HepG2 (cell line): ENCODE measurements at regions not wholly inside any gene's neighbourhood (a gene's known extent, or its start where the extent isn't known, plus 50 kb on each side); places are given as distances from the start of the nearest gene placed in this dataset.

Experiments used
- ATAC-seq: fragments of 200-7000 bp; cut with Tn5 transposase; 3 replicates; pipeline ENCODE4 v1.9.1; 2020; ENCODE audit warnings: mild to moderate bottlenecking, moderate library complexity
- BruUV-seq: library from RNA; stranded (reverse); fragments of 400-500 nt; replicated peaks from 2 replicates; lab custom pipeline; 2021; lab: Mats Ljungman, UMichigan
- CTCF ChIA-PET: fragments of 300-600 bp; formaldehyde crosslinking; extraction: SDS; loops from one replicate; lab custom pipeline; 2021; ENCODE audit warnings: low total read pairs, inconsistent platforms, low intra/inter-chr PET ratio; lab: Yijun Ruan, JAX
- POLR2A ChIA-PET: fragments of 350-600 bp; sonication (Branson Sonifier 250); formaldehyde crosslinking; loops from one replicate; lab custom pipeline; 2020; ENCODE audit warnings: antibody characterized with exemption, inconsistent platforms; lab: Yijun Ruan, JAX
- DNase-seq: peaks from one replicate; pipeline ENCODE4 v3.0.0-alpha.2; 2015; ENCODE audit warnings: low spot score
- FAIRE-seq: peaks from 3 replicates; lab custom pipeline; 2011; peaks lifted over from hg19 to GRCh38; lab: Jason Lieb, UNC
- H2AFZ ChIP-seq: one replicate; pipeline ENCODE4 v1.6.1; 2011; ENCODE audit warnings: low read length, inconsistent platforms
- H3K27ac ChIP-seq: fragments of 300-600 bp; 3 replicates; pipeline ENCODE4 v1.8.0; 2011; ENCODE audit warnings: mixed run types, mild to moderate bottlenecking, mixed read lengths, low read length, inconsistent platforms; ENCODE audit not compliant: insufficient read depth; ENCODE audit errors: extremely low read length
- H3K27me3 ChIP-seq, 2 experiments: fragments of 200-600 bp in 1 of 2; 2 replicates in 1 of 2; 3 replicates in 1 of 2; pipeline versions ENCODE4 v1.6.0 to v1.8.0; 2011; ENCODE audit warnings: low read length in 2 of 2, mild to moderate bottlenecking in 2 of 2, moderate library complexity in 2 of 2, inconsistent platforms in 1 of 2; ENCODE audit not compliant: insufficient read depth in 2 of 2, control insufficient read depth in 1 of 2
- H3K36me3 ChIP-seq, 2 experiments: fragments of 200-600 bp in 1 of 2; replicated peaks in 1 of 2; 2 replicates in 1 of 2; 3 replicates in 1 of 2; pipeline versions ENCODE4 v1.5.1 to v1.8.0; 2011; ENCODE audit warnings: low read length in 2 of 2, inconsistent platforms in 1 of 2; ENCODE audit not compliant: insufficient read depth in 2 of 2, control insufficient read depth in 1 of 2
- H3K4me1 ChIP-seq: 2 replicates; pipeline ENCODE4 v1.5.1; 2012; ENCODE audit warnings: low read length, inconsistent platforms; ENCODE audit not compliant: insufficient read depth
- H3K4me2 ChIP-seq: 2 replicates; pipeline ENCODE4 v1.6.0; 2011; ENCODE audit warnings: low read depth, low read length, inconsistent platforms
- H3K4me3 ChIP-seq, 3 experiments: fragments of 200-600 bp in 1 of 3; sonication (generic), shearing (Covaris generic) in 1 of 3; replicated peaks in 1 of 3; 2 replicates each; pipeline ENCODE4 v1.5.1; 2011 to 2016; ENCODE audit warnings: low read length in 3 of 3, inconsistent platforms in 2 of 3, low read depth in 2 of 3, mild to moderate bottlenecking in 2 of 3, control low read depth in 1 of 3, mixed read lengths in 1 of 3; ENCODE audit not compliant: insufficient read depth in 1 of 3
- H3K79me2 ChIP-seq: one replicate; pipeline ENCODE4 v1.6.1; 2011; ENCODE audit warnings: low read length, inconsistent platforms; ENCODE audit not compliant: insufficient read depth
- H3K9ac ChIP-seq: 2 replicates; pipeline ENCODE4 v1.6.0; 2011; ENCODE audit warnings: mild to moderate bottlenecking, low read depth, low read length, inconsistent platforms; ENCODE audit not compliant: insufficient read depth
- H3K9me3 ChIP-seq: 2 replicates; pipeline ENCODE4 v1.5.1; 2012; ENCODE audit warnings: mild to moderate bottlenecking, low read length
- H4K20me1 ChIP-seq: 2 replicates; pipeline ENCODE4 v1.6.0; 2011; ENCODE audit warnings: inconsistent platforms, mild to moderate bottlenecking, low read length, moderate library complexity; ENCODE audit not compliant: insufficient read depth
- CBX1 ChIP-seq: IDR thresholded peaks from one replicate; pipeline ENCODE4 v1.6.1; 2016; ENCODE audit warnings: antibody characterized with exemption, low read depth
- GTF2F1 ChIP-seq: fragments of 150-350 bp; IDR thresholded peaks from 2 replicates; pipeline ENCODE4 v1.6.1; 2014; ENCODE audit warnings: low read length
- NFIB ChIP-seq: sonication (generic); formaldehyde crosslinking; IDR thresholded peaks from 2 replicates; pipeline ENCODE4 v1.9.0; 2021; ENCODE audit warnings: missing genetic modification reagents, mild to moderate bottlenecking, borderline replicate concordance
- NKX3-1 ChIP-seq: sonication (generic); formaldehyde crosslinking; IDR thresholded peaks from 2 replicates; pipeline ENCODE4 v1.5.0; 2020; ENCODE audit warnings: missing genetic modification reagents
- RNF2 ChIP-seq: fragments of 450-650 bp; conservative IDR thresholded peaks from 2 replicates; pipeline ENCODE4 v1.6.1; 2016; ENCODE audit warnings: low read depth
- STAG1 ChIP-seq: sonication (generic); formaldehyde crosslinking; IDR thresholded peaks from 2 replicates; pipeline ENCODE4 v1.4.0; 2020; ENCODE audit warnings: missing genetic modification reagents
- YY1 ChIP-seq: IDR thresholded peaks from 2 replicates; pipeline ENCODE4 v1.6.1; 2011; ENCODE audit warnings: low read length, low read depth, moderate library complexity, mild to moderate bottlenecking; ENCODE audit not compliant: insufficient read depth, insufficient replicate concordance
- ZBTB8A ChIP-seq: sonication (generic); formaldehyde crosslinking; IDR thresholded peaks from 2 replicates; pipeline ENCODE4 v1.4.0; 2020; ENCODE audit warnings: mild to moderate bottlenecking, low read depth, missing genetic modification reagents, borderline replicate concordance
- ZNF256 ChIP-seq: sonication (generic); formaldehyde crosslinking; conservative IDR thresholded peaks from 2 replicates; pipeline ENCODE4 v1.4.0; 2020; ENCODE audit warnings: missing genetic modification reagents
- ZNF615 ChIP-seq: sonication (generic); formaldehyde crosslinking; IDR thresholded peaks from 2 replicates; pipeline ENCODE4 v1.5.0; 2020; ENCODE audit warnings: mild to moderate bottlenecking, missing genetic modification reagents, borderline replicate concordance
- ZNF660 ChIP-seq: sonication (generic); formaldehyde crosslinking; IDR thresholded peaks from 2 replicates; pipeline ENCODE4 v1.5.1; 2020; ENCODE audit warnings: mild to moderate bottlenecking, low read depth, missing genetic modification reagents, borderline replicate concordance
- in situ Hi-C: cut with HindIII; loops from 2 replicates; pipeline ENCODE4 v1.10.0; 2017; ENCODE audit warnings: low pct_unique_long_range_greater_than_20kb; ENCODE audit not compliant: extremely low pct_ligation_motif_present
- intact Hi-C: fragments of 100-400 bp; cut with micrococcal nuclease; formaldehyde crosslinking; loops from one replicate; pipeline ENCODE4 v1.10.0; 2022; ENCODE audit not compliant: unreplicated experiment
- TF ChIP-seq, protein P1 (sequence below): sonication (generic); formaldehyde crosslinking; IDR thresholded peaks from 2 replicates; pipeline ENCODE4 v1.4.0; 2020; ENCODE audit warnings: missing genetic modification reagents, borderline replicate concordance
- TF ChIP-seq, protein P2 (sequence below): IDR thresholded peaks from 2 replicates; pipeline ENCODE4 v1.6.1; 2016; ENCODE audit warnings: mild to moderate bottlenecking, missing biosample characterization, missing genetic modification reagents
- TF ChIP-seq, protein P3 (sequence below): sonication (generic); formaldehyde crosslinking; conservative IDR thresholded peaks from 2 replicates; pipeline ENCODE4 v1.4.0; 2020; ENCODE audit warnings: mild to moderate bottlenecking, missing genetic modification reagents, moderate library complexity
- TF ChIP-seq, protein P4 (sequence below): sonication (generic); formaldehyde crosslinking; IDR thresholded peaks from 2 replicates; pipeline ENCODE4 v1.4.0; 2020; ENCODE audit warnings: missing genetic modification reagents

DNA sequence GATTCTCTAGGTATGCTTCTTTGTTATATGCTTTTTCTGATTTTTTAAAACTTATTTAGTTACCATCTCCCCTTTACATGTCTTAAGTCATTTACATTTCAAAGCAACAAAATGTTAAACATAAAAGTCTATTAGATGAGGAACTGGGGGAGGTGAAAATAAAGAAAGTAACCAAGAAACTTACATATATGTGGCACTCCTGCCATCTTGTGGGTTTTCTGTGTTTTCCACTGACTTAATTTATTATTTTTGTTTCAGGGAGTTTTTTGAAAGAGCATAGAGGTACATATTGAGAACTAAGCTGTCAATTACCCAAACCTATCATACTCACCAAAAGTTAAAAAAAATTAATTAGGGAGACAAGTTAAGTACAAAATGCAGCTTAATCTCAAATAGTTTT is 1531.1 kb downstream of the MRPL39 start:
- peaks cover 84% of the 10 kb centered on the region for H3K9me3 ChIP-seq
- H3K4me2 ChIP-seq = no peak overlapping the region
- H3K9ac ChIP-seq = no peak overlapping the region
- no peaks in the 10 kb centered on the region for H4K20me1 ChIP-seq
- CTCF ChIA-PET = no interaction called here
- TF ChIP-seq GTF2F1 (no peak), STAG1 (CRISPR knock-in tag) (no peak), ZNF256 (CRISPR knock-in tag) (no peak), ZNF660 (CRISPR knock-in tag) (no peak), NFIB (no peak), YY1 (no peak), ZNF615 (CRISPR knock-in tag) (no peak), RNF2 (no peak), CBX1 (no peak), ZBTB8A (no peak), NKX3-1 (CRISPR knock-in tag) (no peak)
- TF ChIP-seq, protein P1, sequence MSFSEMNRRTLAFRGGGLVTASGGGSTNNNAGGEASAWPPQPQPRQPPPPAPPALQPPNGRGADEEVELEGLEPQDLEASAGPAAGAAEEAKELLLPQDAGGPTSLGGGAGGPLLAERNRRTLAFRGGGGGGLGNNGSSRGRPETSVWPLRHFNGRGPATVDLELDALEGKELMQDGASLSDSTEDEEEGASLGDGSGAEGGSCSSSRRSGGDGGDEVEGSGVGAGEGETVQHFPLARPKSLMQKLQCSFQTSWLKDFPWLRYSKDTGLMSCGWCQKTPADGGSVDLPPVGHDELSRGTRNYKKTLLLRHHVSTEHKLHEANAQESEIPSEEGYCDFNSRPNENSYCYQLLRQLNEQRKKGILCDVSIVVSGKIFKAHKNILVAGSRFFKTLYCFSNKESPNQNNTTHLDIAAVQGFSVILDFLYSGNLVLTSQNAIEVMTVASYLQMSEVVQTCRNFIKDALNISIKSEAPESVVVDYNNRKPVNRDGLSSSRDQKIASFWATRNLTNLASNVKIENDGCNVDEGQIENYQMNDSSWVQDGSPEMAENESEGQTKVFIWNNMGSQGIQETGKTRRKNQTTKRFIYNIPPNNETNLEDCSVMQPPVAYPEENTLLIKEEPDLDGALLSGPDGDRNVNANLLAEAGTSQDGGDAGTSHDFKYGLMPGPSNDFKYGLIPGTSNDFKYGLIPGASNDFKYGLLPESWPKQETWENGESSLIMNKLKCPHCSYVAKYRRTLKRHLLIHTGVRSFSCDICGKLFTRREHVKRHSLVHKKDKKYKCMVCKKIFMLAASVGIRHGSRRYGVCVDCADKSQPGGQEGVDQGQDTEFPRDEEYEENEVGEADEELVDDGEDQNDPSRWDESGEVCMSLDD (CRISPR knock-in tag) = no peak
- TF ChIP-seq, protein P2, sequence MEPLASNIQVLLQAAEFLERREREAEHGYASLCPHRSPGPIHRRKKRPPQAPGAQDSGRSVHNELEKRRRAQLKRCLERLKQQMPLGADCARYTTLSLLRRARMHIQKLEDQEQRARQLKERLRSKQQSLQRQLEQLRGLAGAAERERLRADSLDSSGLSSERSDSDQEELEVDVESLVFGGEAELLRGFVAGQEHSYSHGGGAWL (CRISPR knock-in tag) = no peak
- TF ChIP-seq, protein P3, sequence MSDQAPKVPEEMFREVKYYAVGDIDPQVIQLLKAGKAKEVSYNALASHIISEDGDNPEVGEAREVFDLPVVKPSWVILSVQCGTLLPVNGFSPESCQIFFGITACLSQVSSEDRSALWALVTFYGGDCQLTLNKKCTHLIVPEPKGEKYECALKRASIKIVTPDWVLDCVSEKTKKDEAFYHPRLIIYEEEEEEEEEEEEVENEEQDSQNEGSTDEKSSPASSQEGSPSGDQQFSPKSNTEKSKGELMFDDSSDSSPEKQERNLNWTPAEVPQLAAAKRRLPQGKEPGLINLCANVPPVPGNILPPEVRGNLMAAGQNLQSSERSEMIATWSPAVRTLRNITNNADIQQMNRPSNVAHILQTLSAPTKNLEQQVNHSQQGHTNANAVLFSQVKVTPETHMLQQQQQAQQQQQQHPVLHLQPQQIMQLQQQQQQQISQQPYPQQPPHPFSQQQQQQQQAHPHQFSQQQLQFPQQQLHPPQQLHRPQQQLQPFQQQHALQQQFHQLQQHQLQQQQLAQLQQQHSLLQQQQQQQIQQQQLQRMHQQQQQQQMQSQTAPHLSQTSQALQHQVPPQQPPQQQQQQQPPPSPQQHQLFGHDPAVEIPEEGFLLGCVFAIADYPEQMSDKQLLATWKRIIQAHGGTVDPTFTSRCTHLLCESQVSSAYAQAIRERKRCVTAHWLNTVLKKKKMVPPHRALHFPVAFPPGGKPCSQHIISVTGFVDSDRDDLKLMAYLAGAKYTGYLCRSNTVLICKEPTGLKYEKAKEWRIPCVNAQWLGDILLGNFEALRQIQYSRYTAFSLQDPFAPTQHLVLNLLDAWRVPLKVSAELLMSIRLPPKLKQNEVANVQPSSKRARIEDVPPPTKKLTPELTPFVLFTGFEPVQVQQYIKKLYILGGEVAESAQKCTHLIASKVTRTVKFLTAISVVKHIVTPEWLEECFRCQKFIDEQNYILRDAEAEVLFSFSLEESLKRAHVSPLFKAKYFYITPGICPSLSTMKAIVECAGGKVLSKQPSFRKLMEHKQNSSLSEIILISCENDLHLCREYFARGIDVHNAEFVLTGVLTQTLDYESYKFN = no peak
- TF ChIP-seq, protein P4, sequence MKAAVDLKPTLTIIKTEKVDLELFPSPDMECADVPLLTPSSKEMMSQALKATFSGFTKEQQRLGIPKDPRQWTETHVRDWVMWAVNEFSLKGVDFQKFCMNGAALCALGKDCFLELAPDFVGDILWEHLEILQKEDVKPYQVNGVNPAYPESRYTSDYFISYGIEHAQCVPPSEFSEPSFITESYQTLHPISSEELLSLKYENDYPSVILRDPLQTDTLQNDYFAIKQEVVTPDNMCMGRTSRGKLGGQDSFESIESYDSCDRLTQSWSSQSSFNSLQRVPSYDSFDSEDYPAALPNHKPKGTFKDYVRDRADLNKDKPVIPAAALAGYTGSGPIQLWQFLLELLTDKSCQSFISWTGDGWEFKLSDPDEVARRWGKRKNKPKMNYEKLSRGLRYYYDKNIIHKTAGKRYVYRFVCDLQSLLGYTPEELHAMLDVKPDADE = no peak
- intact Hi-C loops (no loop called here), in situ Hi-C loops (no loop called here)
- BruUV-seq = no TSS peak
- H3K27ac ChIP-seq = no peak overlapping the region
- H2AFZ ChIP-seq = no peak overlapping the region
- POLR2A ChIA-PET = no interaction called here
- ATAC-seq = no peak
- H3K36me3 ChIP-seq = no peaks in the 10 kb centered on the region
- H3K4me3 ChIP-seq = no peak overlapping the region
- DNase-seq = no peak
- no peaks in the 10 kb centered on the region for H3K27me3 ChIP-seq
- no peaks in the 10 kb centered on the region for H3K79me2 ChIP-seq
- no peak for FAIRE-seq
- no peaks in the 10 kb centered on the region for H3K4me1 ChIP-seq
